ENCODE measurements at regions not wholly inside any gene's neighbourhood (a gene's known extent, or its start where the extent isn't known, plus 50 kb on each side); places are given as distances from the start of the nearest gene placed in this dataset.

GRCh38 chr16:6492742-6493141 is 839.9 kb upstream of the RBFOX1 start:
- DNase-seq: no peak

GRCh38 chr16:6484935-6485334 is 847.7 kb upstream of the RBFOX1 start:
- no peak for DNase-seq

GRCh38 chr16:6484081-6484480 is 848.6 kb upstream of the RBFOX1 start:
- no peak for DNase-seq

DNA sequence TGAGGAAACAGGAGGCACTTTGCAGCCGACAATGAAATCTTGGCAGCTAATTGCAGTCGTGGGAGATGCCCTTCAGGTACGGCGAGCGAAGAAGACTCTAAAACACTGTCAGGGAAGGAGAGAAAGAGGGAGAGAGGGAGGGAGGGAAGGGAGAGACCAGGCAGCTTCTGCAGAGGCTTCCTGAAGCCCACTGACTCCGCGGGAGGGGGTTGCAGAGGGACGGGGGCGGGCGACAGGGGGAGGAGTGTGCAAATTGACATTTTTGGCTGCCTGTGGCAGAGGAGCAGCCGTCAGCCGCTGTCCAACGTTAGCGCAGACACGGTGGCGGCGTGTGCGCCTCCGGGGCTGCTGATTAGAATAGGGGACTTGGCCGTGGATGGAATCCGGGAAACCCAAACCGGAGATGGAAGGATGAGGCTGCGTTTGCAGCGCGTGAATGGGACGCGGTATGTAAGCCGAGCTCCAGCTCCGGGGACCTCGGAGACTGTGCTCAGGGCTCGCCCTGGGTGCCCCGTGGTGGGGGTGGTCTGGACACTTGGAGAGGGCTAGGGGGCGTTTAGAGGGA is 849.1 kb upstream of the RBFOX1 start:
- DNase-seq: no peak

- no peak for DNase-seq
These were observed 849.8 kb upstream of the RBFOX1 start for GRCh38 chr16:6482696-6483468.

DNA sequence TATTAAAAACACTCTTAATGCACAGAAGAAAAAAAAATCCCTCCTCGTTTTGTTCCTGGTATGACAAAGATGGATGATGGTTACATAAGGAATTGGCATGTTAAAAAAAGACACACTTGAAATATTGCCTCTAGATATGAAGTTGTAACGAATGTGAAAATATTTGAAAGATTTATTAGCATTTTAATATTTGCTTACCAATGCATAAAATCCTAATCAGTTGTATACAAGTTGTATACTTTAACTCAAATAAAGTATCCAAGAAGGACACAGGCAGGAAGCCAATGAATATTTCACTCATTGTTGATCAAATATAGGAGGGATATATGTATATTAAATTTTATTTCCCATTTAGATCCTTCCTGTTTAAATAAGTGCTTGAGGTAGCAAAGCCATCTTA is 850.8 kb upstream of the RBFOX1 start:
- DNase-seq: no peak

GRCh38 chr16:6453742-6454141 is 878.9 kb upstream of the RBFOX1 start:
- no peak for DNase-seq

GRCh38 chr16:6447021-6447790 is 885.4 kb upstream of the RBFOX1 start:
- DNase-seq: no peak

GRCh38 chr16:6446370-6446769 is 886.3 kb upstream of the RBFOX1 start:
- DNase-seq: no peak

- no peak for DNase-seq
These were observed 893.5 kb upstream of the RBFOX1 start for GRCh38 chr16:6439129-6439528.

DNA sequence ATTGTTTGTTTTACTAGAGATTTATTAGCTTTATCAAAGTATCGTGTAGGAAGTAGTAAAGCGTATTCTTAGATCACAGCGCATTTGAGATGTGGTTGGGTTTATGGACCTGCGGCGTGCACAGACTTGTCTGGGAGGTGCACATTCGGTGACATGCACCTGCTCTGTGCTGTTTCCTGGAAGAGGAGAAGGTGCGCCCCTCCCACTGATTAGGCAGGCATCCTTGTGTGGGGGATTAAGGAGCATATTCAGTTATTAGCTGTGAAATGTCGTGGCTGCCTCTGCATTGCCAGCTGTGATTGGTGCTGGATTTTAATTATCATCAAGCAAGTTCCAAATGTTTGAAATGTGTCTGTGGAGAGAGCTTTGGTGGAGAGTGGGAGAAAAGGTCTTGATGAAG is 903.8 kb upstream of the RBFOX1 start:
- no peak for DNase-seq

DNA sequence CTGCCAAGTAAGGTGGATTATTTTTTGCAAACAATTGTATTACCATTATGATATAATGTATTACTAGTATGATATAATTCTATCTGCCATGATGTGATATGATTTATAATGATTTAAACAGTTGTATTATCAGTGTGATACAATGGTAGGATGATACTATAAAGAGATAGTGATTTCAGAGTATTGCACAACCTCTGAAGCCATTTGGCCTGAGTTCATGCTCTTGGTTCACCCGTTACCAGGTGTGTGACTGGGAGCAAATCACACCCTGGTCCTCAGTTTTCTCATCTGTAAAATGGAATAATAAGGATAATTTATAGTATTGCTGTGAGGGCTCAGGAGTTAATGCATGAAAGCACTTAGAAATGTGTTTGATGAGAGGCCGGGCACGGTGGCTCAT is 905.0 kb upstream of the RBFOX1 start:
- no peak for DNase-seq

DNA sequence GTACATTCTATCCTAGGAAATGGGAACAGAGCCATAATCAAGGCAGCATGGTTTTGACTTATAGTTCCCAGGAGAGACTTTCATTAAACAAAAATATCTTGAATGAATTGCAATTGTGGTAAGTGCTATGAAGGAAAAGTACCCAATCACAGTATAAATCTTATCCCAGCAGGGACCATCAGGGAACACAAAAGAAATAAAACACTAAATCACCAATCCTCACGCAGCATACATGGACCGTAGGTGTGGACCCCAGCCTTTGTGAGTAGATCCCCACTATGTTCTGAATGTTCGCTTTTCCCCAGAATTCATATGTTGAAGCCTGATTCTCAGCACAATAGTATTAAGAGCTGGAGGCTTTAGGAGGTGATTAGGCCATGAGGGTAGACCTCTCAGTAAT is 925.0 kb upstream of the RBFOX1 start:
- no peak for DNase-seq

GRCh38 chr16:6406028-6406427 is 926.6 kb upstream of the RBFOX1 start:
- DNase-seq: no peak

- DNase-seq: no peak
These were observed 949.7 kb upstream of the RBFOX1 start for GRCh38 chr16:6382924-6383459.

DNA sequence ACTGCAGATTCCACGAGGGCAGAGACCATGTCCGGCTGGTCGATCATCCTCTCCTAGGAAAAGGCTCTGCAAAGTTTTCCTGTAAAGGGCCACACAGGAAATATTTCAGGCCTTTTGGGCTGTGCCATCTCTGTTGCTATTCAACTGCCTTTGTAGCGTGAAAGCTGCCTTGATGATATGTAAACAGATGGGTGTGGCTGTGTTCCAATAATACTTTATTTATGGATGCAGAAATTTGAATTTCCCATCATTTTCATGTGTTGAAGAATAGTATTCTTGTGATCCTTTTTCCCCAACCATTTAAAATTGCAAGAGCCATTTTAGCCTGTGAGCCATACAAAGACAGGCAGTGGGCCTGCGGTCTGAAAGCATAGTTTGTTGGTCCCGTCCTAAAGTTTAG is 950.7 kb upstream of the RBFOX1 start:
- DNase-seq: no peak

- DNase-seq: no peak
These were observed 954.7 kb upstream of the RBFOX1 start for GRCh38 chr16:6377956-6378355.

DNA sequence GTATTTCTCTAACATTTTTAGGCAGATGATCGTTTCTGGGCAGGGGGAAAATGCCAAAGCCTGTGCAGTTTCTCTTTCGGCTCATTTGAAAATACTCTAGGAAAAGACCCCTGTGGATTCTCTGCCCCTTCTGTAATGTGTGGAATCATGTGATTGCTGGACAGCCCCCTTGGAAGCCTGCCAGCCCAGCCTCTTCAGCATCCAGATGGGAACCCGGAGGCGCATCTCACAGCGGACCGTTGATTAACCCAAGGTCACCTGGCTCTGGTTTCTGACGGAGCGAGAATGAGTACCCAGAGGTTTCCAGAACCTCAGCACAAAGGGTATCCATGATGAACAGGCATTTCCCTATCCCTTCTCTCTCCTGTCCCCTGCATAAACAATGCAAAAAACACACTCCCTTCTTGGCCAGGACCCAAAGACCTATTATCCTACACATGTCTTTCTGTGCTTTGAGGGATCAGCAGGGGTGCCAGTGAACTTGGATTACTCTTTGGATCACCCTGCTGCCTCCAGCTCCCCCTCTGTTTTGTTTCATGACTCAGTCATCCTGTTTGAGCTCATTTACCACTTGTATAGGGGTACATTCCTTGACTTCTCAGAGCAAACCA is 957.1 kb upstream of the RBFOX1 start:
- DNase-seq: peak; percentile 20

- DNase-seq: no peak
These were observed 957.8 kb upstream of the RBFOX1 start for GRCh38 chr16:6374821-6375220.

GRCh38 chr16:6364846-6365245 is 967.8 kb upstream of the RBFOX1 start:
- no peak for DNase-seq

GRCh38 chr16:6363896-6364607 is 968.6 kb upstream of the RBFOX1 start:
- no peak for DNase-seq

DNA sequence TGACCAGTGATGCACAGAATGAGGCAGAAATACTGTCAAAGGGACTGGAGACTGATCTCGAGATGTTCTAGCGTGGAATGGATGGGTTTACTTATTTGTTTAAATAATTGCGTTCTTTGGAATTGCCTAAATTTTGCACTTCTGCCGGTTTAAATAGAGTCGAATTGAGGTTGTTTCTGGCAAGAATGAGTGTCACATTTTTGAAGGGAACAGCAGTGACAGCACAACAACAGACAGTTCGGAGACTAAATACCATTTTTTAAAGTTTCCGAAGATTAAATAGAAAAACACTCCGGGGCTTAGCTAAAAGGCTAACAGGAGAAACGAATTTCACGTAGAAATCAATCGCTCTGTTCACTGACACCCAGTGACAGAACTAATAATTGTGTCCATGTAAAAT is 969.2 kb upstream of the RBFOX1 start:
- no peak for DNase-seq

DNA sequence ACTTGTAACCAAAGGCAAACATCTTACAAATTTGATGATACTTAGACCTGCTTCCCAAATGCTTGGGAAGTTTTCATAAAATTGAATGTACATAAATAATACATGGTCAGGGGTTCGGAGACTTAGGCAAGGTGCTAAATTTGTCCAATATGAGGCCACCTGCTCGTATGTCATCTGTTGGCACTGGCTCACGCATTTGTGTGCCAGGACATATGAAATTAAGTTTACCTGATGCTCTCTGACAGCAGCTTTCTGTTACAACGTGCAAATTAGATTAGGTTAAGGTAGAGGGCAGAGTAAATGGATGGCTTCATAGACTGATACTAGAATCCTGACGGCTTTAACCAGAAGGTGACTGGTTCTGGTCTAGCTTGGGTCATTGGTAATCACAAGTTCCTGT is 970.3 kb upstream of the RBFOX1 start:
- DNase-seq: no peak
